Panc1 (cell line): ENCODE measurements at regions not wholly inside any gene's neighbourhood (a gene's known extent, or its start where the extent isn't known, plus 50 kb on each side); places are given as distances from the start of the nearest gene placed in this dataset.

Experiments used
- CTCF ChIP-seq: fragments of 450-650 bp; IDR thresholded peaks from 2 replicates; pipeline ENCODE4 v1.5.1; 2017; ENCODE audit warnings: mild to moderate bottlenecking
- POLR2AphosphoS5 ChIP-seq: IDR thresholded peaks from 2 replicates; pipeline ENCODE4 v1.6.1; 2012; ENCODE audit warnings: mild to moderate bottlenecking, low read depth, low read length, moderate library complexity
- REST ChIP-seq, 2 experiments: IDR thresholded peaks; 2 replicates each; pipeline ENCODE4 v1.6.1; 2011 to 2012; ENCODE audit warnings: low read depth in 2 of 2, control low read depth in 1 of 2, low read length in 1 of 2, mild to moderate bottlenecking in 1 of 2, moderate library complexity in 1 of 2; ENCODE audit not compliant: insufficient read depth in 1 of 2
- SIN3A ChIP-seq: IDR thresholded peaks from 2 replicates; pipeline ENCODE4 v1.6.1; 2012; ENCODE audit warnings: low read depth, mild to moderate bottlenecking, low read length, moderate library complexity, borderline replicate concordance; ENCODE audit not compliant: insufficient read depth
- TCF7L2 ChIP-seq: IDR thresholded peaks from 2 replicates; pipeline ENCODE4 v1.6.1; 2011; ENCODE audit warnings: mild to moderate bottlenecking, low read depth, low read length, inconsistent platforms

- TF ChIP-seq SIN3A (no peak), CTCF (no peak), POLR2AphosphoS5 (no peak), REST (IDR thresholded peaks at IDR 0.05; ENCODE audit: insufficient read depth in 1 of 2, low read depth in 2 of 2, low read length in 1 of 2) (no peak), TCF7L2 (no peak)
Measured at GRCh38 chr12:126507231-126507630, 1442.0 kb downstream of the AACS start.
